NT2/D1 (cell line): ENCODE measurements at regions not wholly inside any gene's neighbourhood (a gene's known extent, or its start where the extent isn't known, plus 50 kb on each side); places are given as distances from the start of the nearest gene placed in this dataset.
"Not testable (repeated sequence)": the region's sequence is repeated elsewhere in the genome, so short reads cannot be mapped to it uniquely, and the experiment has no call there.

ENCODE experiments used
- DNase-seq: peaks from one replicate; pipeline ENCODE4 v3.0.0-alpha.2; 2011; ENCODE audit warnings: low read depth, low spot score
- H3K27me3 ChIP-seq: 2 replicates; pipeline ENCODE4 v1.6.0; 2011; ENCODE audit warnings: mild to moderate bottlenecking; ENCODE audit not compliant: insufficient read length, insufficient read depth
- H3K36me3 ChIP-seq: 2 replicates; pipeline ENCODE4 v1.6.1; 2011; ENCODE audit warnings: mild to moderate bottlenecking, low read length, mixed read lengths; ENCODE audit not compliant: insufficient read depth, insufficient read length
- H3K4me1 ChIP-seq: 2 replicates; pipeline ENCODE4 v1.5.1; 2011; ENCODE audit not compliant: insufficient read depth, insufficient read length
- H3K4me3 ChIP-seq: 2 replicates; pipeline ENCODE4 v1.5.1; 2011; ENCODE audit warnings: low read depth; ENCODE audit not compliant: insufficient read length
- H3K9ac ChIP-seq: 2 replicates; pipeline ENCODE4 v1.6.0; 2011; ENCODE audit warnings: low read depth; ENCODE audit not compliant: insufficient read length
- H3K9me3 ChIP-seq: 2 replicates; pipeline ENCODE4 v1.5.1; 2011; ENCODE audit warnings: mild to moderate bottlenecking, low read length; ENCODE audit not compliant: insufficient read depth
- SUZ12 ChIP-seq: IDR thresholded peaks from 2 replicates; pipeline ENCODE4 v1.6.1; 2011; ENCODE audit not compliant: insufficient read length, insufficient read depth; ENCODE audit errors: extremely low read depth
- YY1 ChIP-seq: IDR thresholded peaks from 2 replicates; pipeline ENCODE4 v1.6.1; 2011; ENCODE audit not compliant: insufficient read length, insufficient read depth
- ZNF274 ChIP-seq: IDR thresholded peaks from 2 replicates; pipeline ENCODE4 v1.6.1; 2011; ENCODE audit warnings: mild to moderate bottlenecking, low read depth, low read length

DNA sequence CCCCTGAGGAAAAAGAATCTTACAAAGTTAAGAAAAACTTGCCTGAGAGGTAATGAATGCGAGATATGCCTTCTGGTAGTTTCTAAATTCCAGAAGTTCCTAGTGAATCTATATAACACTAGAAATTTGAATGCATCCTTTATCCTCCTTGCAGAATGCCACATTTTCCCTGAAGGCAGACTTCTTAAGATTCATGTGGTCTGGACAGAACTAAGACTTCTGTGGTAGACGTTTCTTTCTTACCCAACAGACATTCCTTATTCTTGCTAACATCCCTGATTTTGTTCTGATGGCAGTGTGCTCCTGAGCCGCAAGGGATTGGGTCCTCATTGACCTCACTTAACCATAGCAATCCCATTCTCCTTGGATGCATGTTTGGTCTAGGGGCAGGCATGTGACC lies 121.3 kb upstream of the PAPPA2 start:
- no peaks in the 10 kb centered on the region for H3K36me3 ChIP-seq
- no peaks in the 10 kb centered on the region for H3K27me3 ChIP-seq
- H3K9ac ChIP-seq, result no peak overlapping the region
- H3K4me1 ChIP-seq, result no peaks in the 10 kb centered on the region
- peaks cover 29% of the 10 kb centered on the region for H3K9me3 ChIP-seq
- no peak for TF ChIP-seq YY1
- TF ChIP-seq SUZ12, result no peak
- no peak for DNase-seq
- H3K4me3 ChIP-seq, result no peak overlapping the region

DNA sequence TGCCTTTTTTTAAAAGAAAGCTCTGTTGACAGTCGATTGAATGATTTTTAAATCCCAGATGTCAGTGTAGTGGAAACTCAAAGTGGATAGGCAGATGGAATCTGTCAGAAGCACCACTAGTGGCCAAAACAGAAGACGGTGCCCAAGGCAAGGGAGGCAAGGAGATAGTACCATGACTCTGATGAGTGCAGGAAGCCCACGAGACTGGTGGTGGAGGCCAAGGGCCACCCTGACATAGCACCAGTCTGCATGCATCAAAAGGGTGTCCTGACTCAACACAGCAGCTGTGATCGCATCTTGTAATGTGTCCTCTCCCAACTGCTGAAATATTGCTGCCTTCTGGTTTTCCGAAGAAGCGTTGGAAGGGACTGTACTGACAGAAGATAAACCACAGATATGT lies 124.1 kb upstream of the PAPPA2 start:
- H3K4me3 ChIP-seq, result no peak overlapping the region
- H3K9ac ChIP-seq, result no peak overlapping the region
- TF ChIP-seq YY1 (no peak), ZNF274 (no peak), SUZ12 (no peak)
- peaks cover 6% of the 10 kb centered on the region for H3K9me3 ChIP-seq
- no peak for DNase-seq
- no peaks in the 10 kb centered on the region for H3K36me3 ChIP-seq
- no peaks in the 10 kb centered on the region for H3K27me3 ChIP-seq
- H3K4me1 ChIP-seq, result no peaks in the 10 kb centered on the region

DNA sequence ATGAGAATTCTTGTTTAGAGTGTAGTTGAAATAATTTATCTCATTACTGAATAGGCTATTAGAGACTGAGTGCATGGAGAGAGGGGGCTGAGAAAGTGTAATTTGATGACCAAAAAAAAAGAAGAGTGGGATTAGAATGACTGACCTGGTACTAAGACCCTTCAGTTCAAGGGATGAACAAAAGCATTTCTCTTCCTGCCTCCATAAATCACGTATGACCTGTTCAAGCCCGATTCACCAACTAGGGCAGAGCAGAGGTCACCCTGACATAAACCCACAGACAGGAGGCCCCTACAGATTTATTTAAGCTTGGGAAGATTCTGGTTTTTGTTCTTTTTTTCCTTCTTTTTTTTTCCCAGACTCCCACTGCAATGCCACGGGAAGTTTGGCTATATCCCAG lies 123.7 kb upstream of the COP1 start:
- no peaks in the 10 kb centered on the region for H3K36me3 ChIP-seq
- H3K9me3 ChIP-seq, result no peaks in the 10 kb centered on the region
- H3K27me3 ChIP-seq, result no peaks in the 10 kb centered on the region
- TF ChIP-seq ZNF274 (no peak), YY1 (no peak), SUZ12 (no peak)
- no peak for DNase-seq
- H3K9ac ChIP-seq, result no peak overlapping the region
- H3K4me1 ChIP-seq, result no peaks in the 10 kb centered on the region
- H3K4me3 ChIP-seq, result no peak overlapping the region

DNA sequence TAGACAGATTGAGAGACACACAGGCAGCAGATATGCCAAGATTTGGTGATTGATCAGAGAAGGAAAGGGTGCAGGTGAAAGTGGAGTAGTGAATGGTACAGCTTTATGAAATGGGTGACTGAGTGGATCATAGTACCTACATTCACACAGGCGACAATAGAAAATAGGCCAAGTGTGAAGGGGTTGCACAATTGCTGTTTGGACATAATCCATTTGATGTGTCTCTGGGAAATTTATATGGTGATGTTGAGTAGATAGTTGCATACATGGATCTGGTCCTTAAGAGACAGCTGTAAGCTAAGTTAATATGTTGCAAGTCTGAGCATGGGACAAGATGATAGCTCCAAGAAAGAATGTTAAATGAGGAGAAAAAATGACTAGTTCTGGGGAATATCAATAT lies 118.6 kb upstream of the COP1 start:
- TF ChIP-seq SUZ12, result no peak
- no peak for TF ChIP-seq YY1
- TF ChIP-seq ZNF274, result no peak
- no peak overlapping the region for H3K9ac ChIP-seq

DNA sequence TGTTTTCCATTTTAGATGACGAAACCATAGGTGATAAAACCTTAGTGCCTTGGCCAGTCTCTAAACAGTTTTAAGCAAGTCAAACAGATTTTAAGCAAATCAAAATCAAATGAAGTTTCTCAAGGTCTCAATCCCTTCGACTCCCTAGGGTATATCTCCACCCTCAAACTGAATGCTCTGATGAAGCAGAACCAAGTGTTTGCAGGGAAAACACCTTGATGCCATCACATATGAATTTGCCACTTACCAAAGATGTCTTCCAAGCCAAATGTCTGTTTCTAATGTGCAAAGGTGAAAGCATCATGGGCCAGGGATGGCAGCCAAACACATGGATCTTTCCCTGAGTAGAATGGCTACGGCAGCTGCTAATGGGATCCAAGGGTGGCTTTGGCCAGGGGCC lies 116.4 kb upstream of the COP1 start:
- DNase-seq, result no peak
- TF ChIP-seq SUZ12 (no peak), YY1 (no peak), ZNF274 (no peak)
- Histone ChIP-seq H3K9ac (no peak overlapping the region), H3K4me3 (no peak overlapping the region), H3K27me3 (no peaks in the 10 kb centered on the region), H3K36me3 (no peaks in the 10 kb centered on the region), H3K9me3 (no peaks in the 10 kb centered on the region), H3K4me1 (no peaks in the 10 kb centered on the region)

More for the DNA sequence above, 118.6 kb upstream of the COP1 start:
- Histone ChIP-seq H3K27me3 (no peaks in the 10 kb centered on the region), H3K9me3 (no peaks in the 10 kb centered on the region), H3K4me3 (no peak overlapping the region), H3K4me1 (no peaks in the 10 kb centered on the region), H3K36me3 (no peaks in the 10 kb centered on the region)
- no peak for DNase-seq

DNA sequence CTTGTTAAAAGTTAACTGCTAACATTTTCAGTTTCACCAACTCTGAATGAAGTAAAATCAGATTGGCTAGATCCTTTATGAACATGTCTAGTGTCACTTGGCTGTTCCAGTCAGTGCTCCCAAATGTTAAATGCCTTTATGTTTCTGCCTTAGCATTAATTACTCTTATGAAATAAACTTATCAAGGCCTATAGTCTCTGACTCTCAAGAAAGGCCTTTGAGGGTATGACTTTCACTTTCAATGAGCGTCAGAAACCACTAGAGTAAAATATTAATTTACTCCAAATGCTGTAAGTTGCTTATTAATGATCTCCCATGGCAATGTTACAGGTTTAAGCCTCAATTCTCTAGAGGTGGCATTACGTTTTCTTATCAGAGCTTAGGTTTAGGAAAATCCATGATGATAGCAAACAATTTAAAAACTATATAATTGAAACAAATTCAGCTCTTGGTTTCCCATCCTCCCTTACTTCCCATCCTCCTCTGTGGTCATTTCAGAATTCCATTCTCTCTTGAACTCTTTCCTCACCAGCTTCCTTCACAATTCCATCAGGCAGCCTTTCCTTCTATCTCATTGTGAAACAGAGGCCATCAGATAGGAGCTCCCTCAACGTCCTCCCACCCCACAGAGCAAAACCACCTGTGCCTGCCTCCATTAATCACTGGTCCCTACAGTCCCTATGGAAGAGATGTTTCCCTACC lies 108.6 kb upstream of the COP1 start:
- no peak overlapping the region for H3K9ac ChIP-seq
- no peaks in the 10 kb centered on the region for H3K27me3 ChIP-seq
- peaks cover 1% of the 10 kb centered on the region for H3K4me1 ChIP-seq
- TF ChIP-seq SUZ12, result no peak
- TF ChIP-seq ZNF274, result no peak
- no peak for TF ChIP-seq YY1
- no peaks in the 10 kb centered on the region for H3K36me3 ChIP-seq
- no peak for DNase-seq
- H3K4me3 ChIP-seq, result no peak overlapping the region
- H3K9me3 ChIP-seq, result peaks cover 12% of the 10 kb centered on the region

DNA sequence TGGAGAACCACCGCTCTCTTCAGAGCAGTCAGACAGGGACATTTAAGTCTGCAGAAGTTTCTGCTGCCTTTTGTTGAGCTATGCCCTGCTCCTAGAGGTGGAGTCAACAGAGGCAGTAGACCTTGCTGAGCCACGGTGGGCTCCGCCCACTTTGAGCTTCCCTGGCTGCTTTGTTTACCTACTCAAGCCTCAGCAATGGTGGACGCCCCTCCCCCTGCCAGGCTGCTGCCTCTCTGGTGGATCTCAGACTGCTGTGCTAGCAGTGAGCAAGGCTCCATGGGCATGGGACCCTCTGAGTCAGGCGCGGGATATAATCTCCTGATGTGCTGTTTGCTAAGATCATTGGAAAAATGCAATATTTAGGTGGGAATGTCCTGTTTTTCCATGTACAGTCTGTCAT lies 89.5 kb upstream of the COP1 start:
- not testable (repeated sequence) for H3K9ac ChIP-seq, H3K4me3 ChIP-seq, H3K27me3 ChIP-seq, H3K4me1 ChIP-seq, H3K36me3 ChIP-seq, DNase-seq
- H3K9me3 ChIP-seq, result peaks cover 15% of the 10 kb centered on the region; the same call in 1 of the 2 replicates

- DNase-seq, result no peak
- Histone ChIP-seq H3K9me3 (peaks cover 14% of the 10 kb centered on the region), H3K4me3 (no peak overlapping the region), H3K36me3 (no peaks in the 10 kb centered on the region), H3K27me3 (no peaks in the 10 kb centered on the region), H3K9ac (no peak overlapping the region), H3K4me1 (no peaks in the 10 kb centered on the region)
- TF ChIP-seq SUZ12, result no peak
- TF ChIP-seq YY1, result no peak
- no peak for TF ChIP-seq ZNF274
Measured at GRCh38 chr1:176285996-176286395, 78.9 kb upstream of the COP1 start.
